Loucy (cell line): ENCODE measurements at regions not wholly inside any gene's neighbourhood (a gene's known extent, or its start where the extent isn't known, plus 50 kb on each side); places are given as distances from the start of the nearest gene placed in this dataset.

Experiments used
- EZH2phosphoT487 ChIP-seq: fragments of 200-600 bp; IDR thresholded peaks from 2 replicates; pipeline ENCODE4 v1.6.1; 2018; ENCODE audit warnings: antibody characterized with exemption, mild to moderate bottlenecking, moderate library complexity, borderline replicate concordance
- TF ChIP-seq, protein P1 (sequence below): fragments of 200-600 bp; sonication (generic); conservative IDR thresholded peaks from 2 replicates; pipeline ENCODE4 v1.5.1; 2014; ENCODE audit warnings: mild to moderate bottlenecking, antibody characterized with exemption, low read length

GRCh38 chr5:58330781-58331180 is 129.1 kb downstream of the PLK2 start:
- TF ChIP-seq, protein P1, sequence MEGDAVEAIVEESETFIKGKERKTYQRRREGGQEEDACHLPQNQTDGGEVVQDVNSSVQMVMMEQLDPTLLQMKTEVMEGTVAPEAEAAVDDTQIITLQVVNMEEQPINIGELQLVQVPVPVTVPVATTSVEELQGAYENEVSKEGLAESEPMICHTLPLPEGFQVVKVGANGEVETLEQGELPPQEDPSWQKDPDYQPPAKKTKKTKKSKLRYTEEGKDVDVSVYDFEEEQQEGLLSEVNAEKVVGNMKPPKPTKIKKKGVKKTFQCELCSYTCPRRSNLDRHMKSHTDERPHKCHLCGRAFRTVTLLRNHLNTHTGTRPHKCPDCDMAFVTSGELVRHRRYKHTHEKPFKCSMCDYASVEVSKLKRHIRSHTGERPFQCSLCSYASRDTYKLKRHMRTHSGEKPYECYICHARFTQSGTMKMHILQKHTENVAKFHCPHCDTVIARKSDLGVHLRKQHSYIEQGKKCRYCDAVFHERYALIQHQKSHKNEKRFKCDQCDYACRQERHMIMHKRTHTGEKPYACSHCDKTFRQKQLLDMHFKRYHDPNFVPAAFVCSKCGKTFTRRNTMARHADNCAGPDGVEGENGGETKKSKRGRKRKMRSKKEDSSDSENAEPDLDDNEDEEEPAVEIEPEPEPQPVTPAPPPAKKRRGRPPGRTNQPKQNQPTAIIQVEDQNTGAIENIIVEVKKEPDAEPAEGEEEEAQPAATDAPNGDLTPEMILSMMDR, result no peak
- no peak for TF ChIP-seq EZH2phosphoT487
